Body of pancreas (tissue), 4 donors: ENCODE measurements at regions not wholly inside any gene's neighbourhood (a gene's known extent, or its start where the extent isn't known, plus 50 kb on each side); places are given as distances from the start of the nearest gene placed in this dataset.

Experiments used
- ATAC-seq: fragments of 150-250 bp; one replicate; pipeline ENCODE4 v1.9.1; 2016
- DNase-seq, 4 donors: peaks; one replicate each; pipeline ENCODE4 v3.0.0-alpha.2; 2019
- H3K27ac ChIP-seq, 4 donors: fragments of 200-600 bp; sonication (generic); 1 replicate in 3 of 4; 2 replicates in 1 of 4; pipeline versions ENCODE4 v1.5.1 to v1.6.1; 2016 to 2019; ENCODE audit warnings: mild to moderate bottlenecking in 1 of 4, mixed read lengths in 1 of 4, moderate library complexity in 1 of 4
- H3K27me3 ChIP-seq, 2 donors: fragments of 200-600 bp; sonication (generic); one replicate each; pipeline ENCODE4 v1.6.0; 2016; ENCODE audit warnings: mild to moderate bottlenecking in 1 of 2
- H3K36me3 ChIP-seq, 2 donors: fragments of 200-600 bp; sonication (generic); replicated peaks in 1 of 2; 2 replicates each; pipeline ENCODE4 v1.5.1; 2016; ENCODE audit warnings: low read depth in 2 of 2; ENCODE audit not compliant: insufficient read depth in 1 of 2
- H3K4me1 ChIP-seq: fragments of 200-600 bp; sonication (generic); one replicate; pipeline ENCODE4 v1.6.0; 2016
- H3K4me3 ChIP-seq, 2 donors: fragments of 200-600 bp; sonication (generic); 1 replicate in 1 of 2; 2 replicates in 1 of 2; pipeline ENCODE4 v1.5.1; 2016 to 2019
- H3K9me3 ChIP-seq, 3 donors: fragments of 200-600 bp; sonication (generic); 1 replicate in 2 of 3; 2 replicates in 1 of 3; pipeline ENCODE4 v1.5.1; 2016
- CTCF ChIP-seq, 7 experiments: fragments of 450-650 bp in 4 of 7; fragments of 200-600 bp in 3 of 7; sonication (generic) in 3 of 7; IDR thresholded peaks; one replicate each; pipeline ENCODE4 v1.5.1; 2016 to 2019; ENCODE audit warnings: antibody characterized with exemption in 7 of 7
- POLR2A ChIP-seq, 3 donors: fragments of 450-650 bp; IDR thresholded peaks; one replicate each; pipeline ENCODE4 v1.6.1; 2016; ENCODE audit warnings: antibody characterized with exemption in 3 of 3, mild to moderate bottlenecking in 2 of 3
- WGBS, 2 donors: methylation state at CpG; one replicate each; pipeline ENCODE4 v1.1.5; 2017; 5-methylcytosine and 5-hydroxymethylcytosine counted together
- intact Hi-C: fragments of 100-400 bp; cut with DNase I; formaldehyde crosslinking; loops from one replicate; pipeline ENCODE4 v1.15.1; 2023

- no peak for TF ChIP-seq POLR2A (IDR thresholded peaks at IDR 0.05)
- no peak for TF ChIP-seq CTCF (IDR thresholded peaks at IDR 0.05)
- DNase-seq: no peak
- Histone ChIP-seq H3K27me3 (no peaks in the 10 kb centered on the region), H3K4me1 (peaks cover 2% of the 10 kb centered on the region), H3K4me3 (no peak overlapping the region), H3K9me3 (no peaks in the 10 kb centered on the region), H3K36me3 (no peaks in the 10 kb centered on the region), H3K27ac (no peak overlapping the region)
- 84 to 95% methylated on average over 4 to 17 of the region's 25 CpGs for WGBS, 2 donors
- intact Hi-C loops: loop anchor here (5.0 kb wide), 1 partner anchor 50 kb away; no protein-coding TSS in a partner anchor
- no peak for ATAC-seq
These were observed 341.8 kb downstream of the SEC14L1 start for GRCh38 chr17:77482375-77483127.

GRCh38 chr17:77483128-77483598, 342.4 kb downstream of the SEC14L1 start:
- H3K4me1 ChIP-seq: no peaks in the 10 kb centered on the region
- no peaks in the 10 kb centered on the region for H3K36me3 ChIP-seq
- H3K4me3 ChIP-seq: no peak overlapping the region
- 88 to 96% methylated on average over 7 to 12 of the region's 12 CpGs for WGBS, 2 donors
- H3K27ac ChIP-seq: no peak overlapping the region
- no peaks in the 10 kb centered on the region for H3K9me3 ChIP-seq
- TF ChIP-seq CTCF (IDR thresholded peaks at IDR 0.05): no peak
- no peak for TF ChIP-seq POLR2A (IDR thresholded peaks at IDR 0.05)
- ATAC-seq (no peak), DNase-seq (no peak)
- intact Hi-C loops: loop anchor here (5.0 kb wide), 1 partner anchor 51 kb away; no protein-coding TSS in a partner anchor
- H3K27me3 ChIP-seq: no peaks in the 10 kb centered on the region

GRCh38 chr17:77484111-77484510, 343.3 kb downstream of the SEC14L1 start:
- H3K36me3 ChIP-seq: peaks cover 0 to 2% of the 10 kb centered on the region in 2 donors
- 98% methylated on average over 3 of the region's 3 CpGs for WGBS, 2 donors
- no peak overlapping the region for H3K4me3 ChIP-seq
- H3K4me1 ChIP-seq: no peaks in the 10 kb centered on the region
- intact Hi-C loops: loop anchor here (5.0 kb wide), 1 partner anchor 52 kb away; no protein-coding TSS in a partner anchor
- DNase-seq (no peak), ATAC-seq (no peak)
- no peaks in the 10 kb centered on the region for H3K9me3 ChIP-seq
- TF ChIP-seq CTCF (IDR thresholded peaks at IDR 0.05): no peak
- no peak for TF ChIP-seq POLR2A (IDR thresholded peaks at IDR 0.05)
- H3K27me3 ChIP-seq: no peaks in the 10 kb centered on the region
- H3K27ac ChIP-seq: no peak overlapping the region

GRCh38 chr17:77485089-77485833, 344.5 kb downstream of the SEC14L1 start:
- no peaks in the 10 kb centered on the region for H3K27me3 ChIP-seq
- peaks cover 0 to 2% of the 10 kb centered on the region in 2 donors for H3K36me3 ChIP-seq
- H3K27ac ChIP-seq: no peak overlapping the region
- TF ChIP-seq POLR2A (IDR thresholded peaks at IDR 0.05): no peak
- H3K4me3 ChIP-seq: no peak overlapping the region
- ATAC-seq: no peak
- WGBS, 2 donors: 92 to 97% methylated on average over 5 of the region's 5 CpGs
- intact Hi-C loops: no loop called here
- DNase-seq: no peak
- no peaks in the 10 kb centered on the region for H3K4me1 ChIP-seq
- H3K9me3 ChIP-seq: no peaks in the 10 kb centered on the region

GRCh38 chr17:77487211-77487629, 346.5 kb downstream of the SEC14L1 start:
- TF ChIP-seq POLR2A (IDR thresholded peaks at IDR 0.05) (no peak), CTCF (IDR thresholded peaks at IDR 0.05) (no peak)
- ATAC-seq (no peak), DNase-seq (no peak)
- 85 to 90% methylated on average over 11 to 17 of the region's 17 CpGs for WGBS, 2 donors
- no peak overlapping the region for H3K4me3 ChIP-seq
- no peak overlapping the region for H3K27ac ChIP-seq
- no peaks in the 10 kb centered on the region for H3K9me3 ChIP-seq
- intact Hi-C loops: no loop called here
- H3K4me1 ChIP-seq: no peaks in the 10 kb centered on the region
- H3K27me3 ChIP-seq: no peaks in the 10 kb centered on the region
- H3K36me3 ChIP-seq: peaks cover 0 to 9% of the 10 kb centered on the region in 2 donors
